Lung (tissue), 11 donors: ENCODE measurements at regions not wholly inside any gene's neighbourhood (a gene's known extent, or its start where the extent isn't known, plus 50 kb on each side); places are given as distances from the start of the nearest gene placed in this dataset.

Experiments used
- ATAC-seq: fragments of 200-7000 bp; cut with Tn5 transposase; one replicate; pipeline ENCODE4 v1.9.1; 2020; ENCODE audit warnings: moderate number of reproducible peaks; ENCODE audit not compliant: insufficient read depth, low FRiP score
- DNase-seq, 3 donors: peaks; one replicate each; pipeline ENCODE4 v3.0.0-alpha.2; 2013 to 2017
- H3K27ac ChIP-seq, 2 donors: one replicate each; pipeline ENCODE4 v1.5.1; 2013; ENCODE audit warnings: mild to moderate bottlenecking in 2 of 2, moderate library complexity in 2 of 2, control low read depth in 1 of 2, inconsistent platforms in 1 of 2, low read depth in 1 of 2, low read length in 1 of 2
- H3K27me3 ChIP-seq, 3 donors: one replicate each; pipeline ENCODE4 v1.5.1; 2013; ENCODE audit warnings: low read length in 2 of 3; ENCODE audit not compliant: control insufficient read depth in 3 of 3, insufficient read depth in 3 of 3
- H3K36me3 ChIP-seq, 4 donors: one replicate each; pipeline ENCODE4 v1.5.1; 2013; ENCODE audit warnings: low read length in 4 of 4, mild to moderate bottlenecking in 1 of 4, moderate library complexity in 1 of 4; ENCODE audit not compliant: control insufficient read depth in 4 of 4, insufficient read depth in 4 of 4
- H3K4me1 ChIP-seq, 5 donors: one replicate each; pipeline ENCODE4 v1.5.1; 2013; ENCODE audit warnings: low read length in 5 of 5, mild to moderate bottlenecking in 2 of 5, moderate library complexity in 1 of 5; ENCODE audit not compliant: control insufficient read depth in 5 of 5, insufficient read depth in 5 of 5
- H3K4me3 ChIP-seq: one replicate; pipeline ENCODE4 v1.5.1; 2013; ENCODE audit warnings: mild to moderate bottlenecking, control low read depth, moderate library complexity
- H3K9ac ChIP-seq, 2 donors: one replicate each; pipeline ENCODE4 v1.5.1; 2013; ENCODE audit warnings: low read length in 2 of 2, control low read depth in 1 of 2; ENCODE audit not compliant: insufficient read depth in 1 of 2
- H3K9me3 ChIP-seq, 4 donors: one replicate each; pipeline ENCODE4 v1.5.1; 2013; ENCODE audit warnings: low read length in 3 of 4, mild to moderate bottlenecking in 1 of 4, moderate library complexity in 1 of 4; ENCODE audit not compliant: control insufficient read depth in 4 of 4, insufficient read depth in 3 of 4
- WGBS, 2 donors: extraction: QIAGEN DNeasy Blood & Tissue Kit; methylation state at CpG; one replicate each; pipeline ENCODE4 v1.1.7; 2013; 5-methylcytosine and 5-hydroxymethylcytosine counted together
- TF ChIP-seq, protein P1 (sequence below): IDR thresholded peaks from 2 replicates; pipeline ENCODE4 v1.5.1; 2012; ENCODE audit warnings: mild to moderate bottlenecking; ENCODE audit errors: control extremely low read depth, extremely low read depth
- donor health status: control.
- donor health status: control.
- donor health status: Bipolar disorder and iron deficiency.
- donor health status: healthy.
- donor health status: DM: yes; HTN: yes; CAD: no.

DNA sequence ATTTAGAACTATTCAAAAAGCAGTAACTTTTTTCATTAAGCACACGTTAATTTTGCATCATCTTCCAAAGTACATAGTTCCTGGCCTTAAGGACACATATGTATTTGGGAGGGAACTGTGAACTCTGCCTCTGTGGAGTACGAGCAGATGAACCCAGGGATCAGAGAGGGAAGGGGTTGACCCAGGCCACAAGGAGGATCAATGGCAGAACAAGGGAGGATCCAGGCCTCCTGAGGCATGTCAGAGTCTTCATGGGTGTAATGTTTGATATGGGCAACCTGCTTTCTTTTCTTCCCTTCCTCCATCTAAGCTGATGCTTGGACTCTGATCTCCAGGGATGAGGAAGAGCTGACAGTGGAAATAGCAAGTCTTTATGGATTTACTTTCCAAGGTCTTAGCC is 164.0 kb downstream of the SH2D4B start:
- ATAC-seq (no peak), DNase-seq (no peak)

GRCh38 chr10:80702143-80702542 is 164.4 kb downstream of the SH2D4B start:
- 71 to 82% methylated on average over 6 of the region's 6 CpGs for WGBS, 2 donors
- Histone ChIP-seq H3K4me1 (no peaks in the 10 kb centered on the region), H3K4me3 (no peak overlapping the region), H3K27ac (no peak overlapping the region), H3K9ac (no peak overlapping the region), H3K27me3 (no peaks in the 10 kb centered on the region), H3K36me3 (no peaks in the 10 kb centered on the region), H3K9me3 (no peaks in the 10 kb centered on the region)
- ATAC-seq (no peak), DNase-seq (peak; percentile 11 to 48 (median 16))
- TF ChIP-seq, protein P1, sequence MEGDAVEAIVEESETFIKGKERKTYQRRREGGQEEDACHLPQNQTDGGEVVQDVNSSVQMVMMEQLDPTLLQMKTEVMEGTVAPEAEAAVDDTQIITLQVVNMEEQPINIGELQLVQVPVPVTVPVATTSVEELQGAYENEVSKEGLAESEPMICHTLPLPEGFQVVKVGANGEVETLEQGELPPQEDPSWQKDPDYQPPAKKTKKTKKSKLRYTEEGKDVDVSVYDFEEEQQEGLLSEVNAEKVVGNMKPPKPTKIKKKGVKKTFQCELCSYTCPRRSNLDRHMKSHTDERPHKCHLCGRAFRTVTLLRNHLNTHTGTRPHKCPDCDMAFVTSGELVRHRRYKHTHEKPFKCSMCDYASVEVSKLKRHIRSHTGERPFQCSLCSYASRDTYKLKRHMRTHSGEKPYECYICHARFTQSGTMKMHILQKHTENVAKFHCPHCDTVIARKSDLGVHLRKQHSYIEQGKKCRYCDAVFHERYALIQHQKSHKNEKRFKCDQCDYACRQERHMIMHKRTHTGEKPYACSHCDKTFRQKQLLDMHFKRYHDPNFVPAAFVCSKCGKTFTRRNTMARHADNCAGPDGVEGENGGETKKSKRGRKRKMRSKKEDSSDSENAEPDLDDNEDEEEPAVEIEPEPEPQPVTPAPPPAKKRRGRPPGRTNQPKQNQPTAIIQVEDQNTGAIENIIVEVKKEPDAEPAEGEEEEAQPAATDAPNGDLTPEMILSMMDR, result no peak

More for the DNA sequence above, 164.0 kb downstream of the SH2D4B start:
- Histone ChIP-seq H3K27ac (no peak overlapping the region), H3K36me3 (no peaks in the 10 kb centered on the region), H3K9ac (no peak overlapping the region), H3K4me3 (no peak overlapping the region), H3K9me3 (no peaks in the 10 kb centered on the region), H3K4me1 (no peaks in the 10 kb centered on the region), H3K27me3 (no peaks in the 10 kb centered on the region)
- WGBS, 2 donors, result 76 to 84% methylated on average over 2 of the region's 2 CpGs
- TF ChIP-seq, protein P1, result no peak

- Histone ChIP-seq H3K4me1 (no peaks in the 10 kb centered on the region), H3K27me3 (no peaks in the 10 kb centered on the region), H3K36me3 (no peaks in the 10 kb centered on the region), H3K9me3 (no peaks in the 10 kb centered on the region), H3K9ac (no peak overlapping the region), H3K4me3 (no peak overlapping the region), H3K27ac (no peak overlapping the region)
- DNase-seq, result no peak
- TF ChIP-seq, protein P1, result no peak
- ATAC-seq, result no peak
Measured at GRCh38 chr10:80705899-80706298, 168.2 kb downstream of the SH2D4B start.

GRCh38 chr10:80708185-80708584 is 170.5 kb downstream of the SH2D4B start:
- DNase-seq (no peak), ATAC-seq (no peak)
- WGBS, 2 donors, result 93 to 97% methylated on average over 2 of the region's 2 CpGs
- Histone ChIP-seq H3K4me3 (no peak overlapping the region), H3K4me1 (no peaks in the 10 kb centered on the region), H3K36me3 (no peaks in the 10 kb centered on the region), H3K27me3 (no peaks in the 10 kb centered on the region), H3K9ac (no peak overlapping the region), H3K9me3 (no peaks in the 10 kb centered on the region), H3K27ac (no peak overlapping the region)
- TF ChIP-seq, protein P1, result no peak
